ENCODE measurements at regions not wholly inside any gene's neighbourhood (a gene's known extent, or its start where the extent isn't known, plus 50 kb on each side); places are given as distances from the start of the nearest gene placed in this dataset.

- no peak for TF ChIP-seq CTCF (IDR thresholded peaks at IDR 0.05; ENCODE audit: low read length)
- TF ChIP-seq EZH2 (optimal IDR thresholded peaks at IDR 0.05; ENCODE audit: low read depth, low read length) = no peak
These were observed 268.9 kb upstream of the HS3ST5 start for GRCh38 chr6:114611696-114612095.
